ENCODE measurements at regions not wholly inside any gene's neighbourhood (a gene's known extent, or its start where the extent isn't known, plus 50 kb on each side); places are given as distances from the start of the nearest gene placed in this dataset.

DNA sequence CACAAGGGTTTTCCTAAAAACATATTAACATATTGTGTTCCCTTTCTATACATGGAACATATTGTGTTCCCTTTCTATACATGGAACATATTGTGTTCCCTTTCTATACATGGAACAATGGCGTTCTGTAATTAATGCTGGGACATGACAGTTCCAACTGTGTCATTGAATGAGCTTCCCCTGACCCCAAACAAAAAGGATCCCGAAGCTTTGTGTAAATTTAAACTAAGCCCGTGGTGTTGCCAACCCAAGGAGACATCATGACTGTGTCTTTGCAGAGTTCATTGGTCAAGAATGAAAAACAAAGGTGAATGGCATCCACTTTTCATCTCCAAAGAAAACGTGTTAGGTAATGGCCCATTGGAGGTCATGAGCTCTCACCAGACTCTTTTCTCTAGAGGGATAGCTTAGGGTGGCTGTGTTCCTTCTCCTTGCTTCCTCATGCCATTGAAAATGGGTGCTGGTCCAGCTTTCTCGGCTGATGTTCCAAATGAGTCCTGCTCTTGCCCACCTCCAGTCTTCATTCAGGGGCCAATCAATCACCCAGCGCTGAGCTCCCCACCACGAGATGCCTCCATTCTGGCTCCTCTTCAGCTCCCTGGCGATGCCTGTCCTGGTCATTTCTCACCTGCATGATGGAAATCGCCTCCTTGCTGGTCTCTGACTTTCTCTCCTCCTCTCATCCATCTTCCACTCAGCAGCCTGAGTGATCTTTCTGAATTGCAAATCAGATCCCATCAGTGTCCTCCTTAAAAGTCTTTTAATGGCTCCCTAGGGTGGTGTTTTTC lies 156.1 kb downstream of the VRK1 start:
- H3K9me3 ChIP-seq (ENCODE audit: low read length), result no peaks in the 10 kb centered on the region
- ChIA-PET POLR2A (no interaction called here), CTCF (ENCODE audit: low intra/inter-chr PET ratio, low total read pairs) (no interaction called here)
- in situ Hi-C loops (cut with HindIII; ENCODE audit: extremely low pct_ligation_motif_present, low pct_unique_long_range_greater_than_20kb), result no loop called here
- no peak for TF ChIP-seq BRD4 (CRISPR knock-in tag; IDR thresholded peaks at IDR 0.05)
- TF ChIP-seq AGO1 (IDR thresholded peaks at IDR 0.05; ENCODE audit: low read depth, low read length, poor library complexity, severe bottlenecking), result no peak
- TF ChIP-seq GABPA (IDR thresholded peaks at IDR 0.05; ENCODE audit: low read depth, low read length), result no peak
- no peak for TF ChIP-seq GABPA (CRISPR knock-in tag; IDR thresholded peaks at IDR 0.05; ENCODE audit: low read depth)
- TF ChIP-seq, protein P1, sequence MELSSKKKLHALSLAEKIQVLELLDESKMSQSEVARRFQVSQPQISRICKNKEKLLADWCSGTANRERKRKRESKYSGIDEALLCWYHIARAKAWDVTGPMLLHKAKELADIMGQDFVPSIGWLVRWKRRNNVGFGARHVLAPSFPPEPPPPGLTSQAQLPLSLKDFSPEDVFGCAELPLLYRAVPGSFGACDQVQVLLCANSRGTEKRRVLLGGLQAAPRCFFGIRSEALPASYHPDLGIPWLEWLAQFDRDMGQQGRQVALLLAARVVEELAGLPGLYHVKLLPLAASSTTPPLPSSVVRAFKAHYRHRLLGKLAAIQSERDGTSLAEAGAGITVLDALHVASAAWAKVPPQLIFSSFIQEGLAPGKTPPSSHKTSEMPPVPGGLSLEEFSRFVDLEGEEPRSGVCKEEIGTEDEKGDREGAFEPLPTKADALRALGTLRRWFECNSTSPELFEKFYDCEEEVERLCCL (CRISPR knock-in tag; IDR thresholded peaks at IDR 0.05; ENCODE audit: borderline replicate concordance), result no peak
- H3K27me3 ChIP-seq (ENCODE audit: control insufficient read depth in 1 of 2, insufficient read depth in 2 of 2, low read length in 2 of 2), result no peaks in the 10 kb centered on the region
- no peak for ATAC-seq
- no peaks in the 10 kb centered on the region for H3K36me3 ChIP-seq (replicated peaks in 1 of 2; ENCODE audit: control insufficient read depth in 1 of 2, insufficient read depth in 2 of 2, low read length in 2 of 2)
- no peak overlapping the region for H3K4me2 ChIP-seq (ENCODE audit: low read depth, low read length)
- DNase-seq (ENCODE audit: low spot score), result no peak
- 34% methylated on average over 9 of the region's 9 CpGs for WGBS (ENCODE audit: low lambda C conversion rate)
- no peak overlapping the region for H3K9ac ChIP-seq (ENCODE audit: insufficient read depth, low read depth, low read length)
- FAIRE-seq, result no peak
- no peaks in the 10 kb centered on the region for H3K79me2 ChIP-seq (ENCODE audit: insufficient read depth, low read length)
- no peaks in the 10 kb centered on the region for H4K20me1 ChIP-seq (ENCODE audit: insufficient read depth, low read length)
- no TSS peak for BruUV-seq (replicated peaks)
- H3K4me1 ChIP-seq (ENCODE audit: insufficient read depth, low read length), result no peaks in the 10 kb centered on the region
- H3K27ac ChIP-seq (ENCODE audit: extremely low read length, insufficient read depth, low read length), result no peak overlapping the region
- H2AFZ ChIP-seq (ENCODE audit: low read length), result no peak overlapping the region
- intact Hi-C loops (cut with micrococcal nuclease; ENCODE audit: unreplicated experiment), result no loop called here
- H3K4me3 ChIP-seq (replicated peaks in 1 of 3; ENCODE audit: insufficient read depth in 1 of 3, low read depth in 2 of 3, low read length in 3 of 3), result no peak overlapping the region

DNA sequence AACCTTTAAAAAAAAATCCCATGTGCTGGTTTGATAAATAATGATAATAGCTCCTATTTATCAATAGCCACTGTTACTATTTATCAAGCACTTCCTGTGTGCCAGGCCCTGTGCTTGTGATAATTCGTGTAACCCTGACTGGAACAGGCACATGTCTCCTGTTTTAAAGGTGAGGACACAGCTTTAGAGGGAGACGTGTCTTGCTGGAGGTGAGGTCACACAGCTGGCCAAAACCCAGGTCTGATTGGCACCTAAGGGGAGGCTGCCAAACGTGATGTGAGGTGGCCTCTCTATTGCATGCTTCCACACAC lies 156.6 kb downstream of the VRK1 start:
- H3K4me2 ChIP-seq (ENCODE audit: low read depth, low read length), result no peak overlapping the region
- ChIA-PET POLR2A (no interaction called here), CTCF (ENCODE audit: low intra/inter-chr PET ratio, low total read pairs) (no interaction called here)
- no peaks in the 10 kb centered on the region for H3K79me2 ChIP-seq (ENCODE audit: insufficient read depth, low read length)
- H3K9me3 ChIP-seq (ENCODE audit: low read length), result no peaks in the 10 kb centered on the region
- WGBS (ENCODE audit: low lambda C conversion rate), result 19% methylated on average over 3 of the region's 3 CpGs
- H4K20me1 ChIP-seq (ENCODE audit: insufficient read depth, low read length), result no peaks in the 10 kb centered on the region
- H2AFZ ChIP-seq (ENCODE audit: low read length), result no peak overlapping the region
- no peak overlapping the region for H3K9ac ChIP-seq (ENCODE audit: insufficient read depth, low read depth, low read length)
- H3K36me3 ChIP-seq (replicated peaks in 1 of 2; ENCODE audit: control insufficient read depth in 1 of 2, insufficient read depth in 2 of 2, low read length in 2 of 2), result no peaks in the 10 kb centered on the region
- ATAC-seq, result no peak
- H3K27me3 ChIP-seq (ENCODE audit: control insufficient read depth in 1 of 2, insufficient read depth in 2 of 2, low read length in 2 of 2), result no peaks in the 10 kb centered on the region
- H3K4me3 ChIP-seq (replicated peaks in 1 of 3; ENCODE audit: insufficient read depth in 1 of 3, low read depth in 2 of 3, low read length in 3 of 3), result no peak overlapping the region
- in situ Hi-C loops (cut with HindIII; ENCODE audit: extremely low pct_ligation_motif_present, low pct_unique_long_range_greater_than_20kb), result no loop called here
- H3K27ac ChIP-seq (ENCODE audit: extremely low read length, insufficient read depth, low read length), result no peak overlapping the region
- H3K4me1 ChIP-seq (ENCODE audit: insufficient read depth, low read length), result no peaks in the 10 kb centered on the region
- no peak for DNase-seq (ENCODE audit: low spot score)
- no TSS peak for BruUV-seq (replicated peaks)
- FAIRE-seq, result no peak
- intact Hi-C loops (cut with micrococcal nuclease; ENCODE audit: unreplicated experiment), result no loop called here
- TF ChIP-seq ZSCAN9 (CRISPR knock-in tag; IDR thresholded peaks at IDR 0.05; ENCODE audit: borderline replicate concordance) (no peak), JARID2 (CRISPR knock-in tag; IDR thresholded peaks at IDR 0.05; ENCODE audit: insufficient replicate concordance) (no peak), ZNF318 (CRISPR knock-in tag; IDR thresholded peaks at IDR 0.05) (no peak)

Data from HepG2 (cell line).